ENCODE measurements at regions not wholly inside any gene's neighbourhood (a gene's known extent, or its start where the extent isn't known, plus 50 kb on each side); places are given as distances from the start of the nearest gene placed in this dataset.

- H3K4me3 ChIP-seq (ENCODE audit: control insufficient read depth, low read depth, low read length), result no peak overlapping the region
- no peak for DNase-seq (ENCODE audit: low read depth)
- TF ChIP-seq, protein P1, sequence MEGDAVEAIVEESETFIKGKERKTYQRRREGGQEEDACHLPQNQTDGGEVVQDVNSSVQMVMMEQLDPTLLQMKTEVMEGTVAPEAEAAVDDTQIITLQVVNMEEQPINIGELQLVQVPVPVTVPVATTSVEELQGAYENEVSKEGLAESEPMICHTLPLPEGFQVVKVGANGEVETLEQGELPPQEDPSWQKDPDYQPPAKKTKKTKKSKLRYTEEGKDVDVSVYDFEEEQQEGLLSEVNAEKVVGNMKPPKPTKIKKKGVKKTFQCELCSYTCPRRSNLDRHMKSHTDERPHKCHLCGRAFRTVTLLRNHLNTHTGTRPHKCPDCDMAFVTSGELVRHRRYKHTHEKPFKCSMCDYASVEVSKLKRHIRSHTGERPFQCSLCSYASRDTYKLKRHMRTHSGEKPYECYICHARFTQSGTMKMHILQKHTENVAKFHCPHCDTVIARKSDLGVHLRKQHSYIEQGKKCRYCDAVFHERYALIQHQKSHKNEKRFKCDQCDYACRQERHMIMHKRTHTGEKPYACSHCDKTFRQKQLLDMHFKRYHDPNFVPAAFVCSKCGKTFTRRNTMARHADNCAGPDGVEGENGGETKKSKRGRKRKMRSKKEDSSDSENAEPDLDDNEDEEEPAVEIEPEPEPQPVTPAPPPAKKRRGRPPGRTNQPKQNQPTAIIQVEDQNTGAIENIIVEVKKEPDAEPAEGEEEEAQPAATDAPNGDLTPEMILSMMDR (IDR thresholded peaks at IDR 0.05; ENCODE audit: control insufficient read depth, insufficient read depth, low read depth, low read length, missing control alignments), result no peak
These were observed 309.0 kb upstream of the MEIS1 start for GRCh38 chr2:66125951-66126350.

DNA sequence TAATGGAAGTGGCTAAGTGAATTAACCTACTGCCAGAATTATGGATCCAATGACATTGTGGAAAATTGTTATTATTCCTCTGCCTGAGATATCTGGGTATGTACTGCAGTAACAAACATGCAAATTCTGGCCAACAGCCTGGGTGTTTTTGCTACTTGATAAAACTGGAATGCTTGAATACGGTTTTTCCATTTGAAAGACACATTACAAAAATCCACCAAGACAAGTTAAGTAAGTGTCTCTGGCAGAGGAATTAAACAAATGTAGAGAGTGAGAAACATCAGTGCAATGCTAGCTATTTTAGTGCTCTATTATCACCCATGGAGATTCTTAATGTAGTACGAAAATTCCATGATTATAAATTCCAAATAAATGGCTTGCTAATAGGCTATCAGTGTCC is 312.4 kb upstream of the MEIS1 start:
- no peak for DNase-seq (ENCODE audit: low read depth)
- H3K4me3 ChIP-seq (ENCODE audit: control insufficient read depth, low read depth, low read length), result no peak overlapping the region
- TF ChIP-seq, protein P1 (IDR thresholded peaks at IDR 0.05; ENCODE audit: control insufficient read depth, insufficient read depth, low read depth, low read length, missing control alignments), result no peak

DNA sequence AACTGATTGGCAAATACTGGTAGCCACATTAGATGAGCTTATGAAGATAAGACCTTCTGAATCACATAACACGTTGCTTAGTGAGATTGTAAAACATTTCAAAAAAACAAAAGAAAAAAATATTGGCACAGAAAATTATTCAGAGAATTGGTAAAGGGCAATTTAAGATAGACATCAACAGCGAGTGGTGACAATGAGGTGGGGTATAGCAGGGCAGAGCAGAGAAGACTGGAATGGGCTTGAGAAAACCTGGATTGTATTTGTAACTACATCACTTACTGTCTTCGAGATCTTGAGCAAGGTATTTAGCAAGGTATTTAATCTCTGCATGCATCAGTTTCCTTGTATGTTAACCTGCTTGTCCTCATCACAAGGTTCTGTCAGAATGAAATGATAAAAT is 313.0 kb upstream of the MEIS1 start:
- no peak overlapping the region for H3K4me3 ChIP-seq (ENCODE audit: control insufficient read depth, low read depth, low read length)
- no peak for DNase-seq (ENCODE audit: low read depth)
- TF ChIP-seq, protein P1 (IDR thresholded peaks at IDR 0.05; ENCODE audit: control insufficient read depth, insufficient read depth, low read depth, low read length, missing control alignments), result no peak

GRCh38 chr2:66113988-66114625 is 320.8 kb upstream of the MEIS1 start:
- no peak for DNase-seq (ENCODE audit: low read depth)
- H3K4me3 ChIP-seq (ENCODE audit: control insufficient read depth, low read depth, low read length), result no peak overlapping the region
- TF ChIP-seq, protein P1 (IDR thresholded peaks at IDR 0.05; ENCODE audit: control insufficient read depth, insufficient read depth, low read depth, low read length, missing control alignments), result no peak

GRCh38 chr2:66111706-66112105 is 323.2 kb upstream of the MEIS1 start:
- H3K4me3 ChIP-seq (ENCODE audit: control insufficient read depth, low read depth, low read length), result no peak overlapping the region
- no peak for DNase-seq (ENCODE audit: low read depth)
- TF ChIP-seq, protein P1 (IDR thresholded peaks at IDR 0.05; ENCODE audit: control insufficient read depth, insufficient read depth, low read depth, low read length, missing control alignments), result no peak

- TF ChIP-seq, protein P1 (IDR thresholded peaks at IDR 0.05; ENCODE audit: control insufficient read depth, insufficient read depth, low read depth, low read length, missing control alignments), result no peak
- no peak for DNase-seq (ENCODE audit: low read depth)
- H3K4me3 ChIP-seq (ENCODE audit: control insufficient read depth, low read depth, low read length), result no peak overlapping the region
These were observed 324.3 kb upstream of the MEIS1 start for GRCh38 chr2:66110608-66111007.
